ENCODE measurements at regions not wholly inside any gene's neighbourhood (a gene's known extent, or its start where the extent isn't known, plus 50 kb on each side); places are given as distances from the start of the nearest gene placed in this dataset.

GRCh38 chr2:52000151-52000855 lies 968.4 kb upstream of the NRXN1 start:
- no peak for DNase-seq
- Histone ChIP-seq H2BK120ac (ENCODE audit: insufficient read depth, low read length, poor library complexity) (no peak overlapping the region), H2BK12ac (ENCODE audit: low read length) (no peak overlapping the region), H4K91ac (ENCODE audit: low read depth, low read length) (no peak overlapping the region), H3K4ac (ENCODE audit: low read depth, low read length) (no peak overlapping the region), H3K14ac (ENCODE audit: low read length) (no peak overlapping the region), H3K18ac (ENCODE audit: low read length) (no peak overlapping the region), H2AK5ac (ENCODE audit: low read length) (no peak overlapping the region), H3K27me3 (ENCODE audit: insufficient read depth, low read length) (no peaks in the 10 kb centered on the region), H3K79me1 (ENCODE audit: low read length) (no peaks in the 10 kb centered on the region), H3K9me3 (ENCODE audit: insufficient read depth, low read depth, low read length) (peaks cover 2% of the 10 kb centered on the region), H3K27ac (ENCODE audit: low read depth, low read length) (no peak overlapping the region), H2BK5ac (ENCODE audit: low read depth, low read length, poor library complexity) (no peak overlapping the region), H4K12ac (ENCODE audit: low read depth, low read length) (no peak overlapping the region), H3K9ac (ENCODE audit: low read length) (no peak overlapping the region), H3K4me3 (ENCODE audit: low read depth, low read length) (no peak overlapping the region), H3K4me1 (ENCODE audit: control insufficient read depth in 1 of 2, insufficient read depth in 2 of 2, low read length in 2 of 2) (no peaks in the 10 kb centered on the region), H3K79me2 (ENCODE audit: control insufficient read depth, insufficient read depth, low read length, poor library complexity) (no peaks in the 10 kb centered on the region), H4K8ac (ENCODE audit: low read depth, low read length) (no peak overlapping the region), H3K4me2 (ENCODE audit: low read length) (no peak overlapping the region), H3K36me3 (ENCODE audit: control insufficient read depth in 1 of 2, insufficient read depth in 2 of 2, low read length in 2 of 2) (no peaks in the 10 kb centered on the region), H3K23ac (ENCODE audit: low read length) (no peak overlapping the region), H2AFZ (ENCODE audit: insufficient read depth, low read length, poor library complexity) (no peak overlapping the region)
- WGBS (ENCODE audit: extremely low coverage, insufficient coverage, insufficient read length), result no CpG with 5 or more reads among the region's 2 CpGs

- Histone ChIP-seq H3K9ac (ENCODE audit: low read length) (no peak overlapping the region), H3K79me2 (ENCODE audit: control insufficient read depth, insufficient read depth, low read length, poor library complexity) (no peaks in the 10 kb centered on the region), H3K27ac (ENCODE audit: low read depth, low read length) (no peak overlapping the region), H2AK5ac (ENCODE audit: low read length) (no peak overlapping the region), H3K18ac (ENCODE audit: low read length) (no peak overlapping the region), H3K4me3 (ENCODE audit: low read depth, low read length) (no peak overlapping the region), H2BK12ac (ENCODE audit: low read length) (no peak overlapping the region), H3K27me3 (ENCODE audit: insufficient read depth, low read length) (no peaks in the 10 kb centered on the region), H3K79me1 (ENCODE audit: low read length) (no peaks in the 10 kb centered on the region), H3K4me2 (ENCODE audit: low read length) (no peak overlapping the region), H3K36me3 (ENCODE audit: control insufficient read depth in 1 of 2, insufficient read depth in 2 of 2, low read length in 2 of 2) (no peaks in the 10 kb centered on the region), H3K4me1 (ENCODE audit: control insufficient read depth in 1 of 2, insufficient read depth in 2 of 2, low read length in 2 of 2) (no peaks in the 10 kb centered on the region), H4K12ac (ENCODE audit: low read depth, low read length) (no peak overlapping the region), H2BK5ac (ENCODE audit: low read depth, low read length, poor library complexity) (no peak overlapping the region), H3K23ac (ENCODE audit: low read length) (no peak overlapping the region), H4K91ac (ENCODE audit: low read depth, low read length) (no peak overlapping the region), H4K8ac (ENCODE audit: low read depth, low read length) (no peak overlapping the region), H3K9me3 (ENCODE audit: insufficient read depth, low read depth, low read length) (peaks cover 2% of the 10 kb centered on the region), H2AFZ (ENCODE audit: insufficient read depth, low read length, poor library complexity) (no peak overlapping the region), H3K4ac (ENCODE audit: low read depth, low read length) (no peak overlapping the region), H2BK120ac (ENCODE audit: insufficient read depth, low read length, poor library complexity) (no peak overlapping the region), H3K14ac (ENCODE audit: low read length) (no peak overlapping the region)
- DNase-seq, result no peak
- WGBS (ENCODE audit: extremely low coverage, insufficient coverage, insufficient read length), result no CpG with 5 or more reads among the region's 3 CpGs
These were observed 967.0 kb upstream of the NRXN1 start for GRCh38 chr2:51998890-51999289.

GRCh38 chr2:51997571-51997970 lies 965.6 kb upstream of the NRXN1 start:
- Histone ChIP-seq H2AFZ (ENCODE audit: insufficient read depth, low read length, poor library complexity) (no peak overlapping the region), H3K27me3 (ENCODE audit: insufficient read depth, low read length) (no peaks in the 10 kb centered on the region), H3K18ac (ENCODE audit: low read length) (no peak overlapping the region), H3K9me3 (ENCODE audit: insufficient read depth, low read depth, low read length) (peaks cover 2% of the 10 kb centered on the region), H2BK5ac (ENCODE audit: low read depth, low read length, poor library complexity) (no peak overlapping the region), H3K4ac (ENCODE audit: low read depth, low read length) (no peak overlapping the region), H3K4me1 (ENCODE audit: control insufficient read depth in 1 of 2, insufficient read depth in 2 of 2, low read length in 2 of 2) (no peaks in the 10 kb centered on the region), H3K9ac (ENCODE audit: low read length) (no peak overlapping the region), H2BK12ac (ENCODE audit: low read length) (no peak overlapping the region), H3K79me1 (ENCODE audit: low read length) (no peaks in the 10 kb centered on the region), H2AK5ac (ENCODE audit: low read length) (no peak overlapping the region), H3K23ac (ENCODE audit: low read length) (no peak overlapping the region), H3K14ac (ENCODE audit: low read length) (no peak overlapping the region), H4K8ac (ENCODE audit: low read depth, low read length) (no peak overlapping the region), H4K91ac (ENCODE audit: low read depth, low read length) (no peak overlapping the region), H3K36me3 (ENCODE audit: control insufficient read depth in 1 of 2, insufficient read depth in 2 of 2, low read length in 2 of 2) (no peaks in the 10 kb centered on the region), H3K27ac (ENCODE audit: low read depth, low read length) (no peak overlapping the region), H2BK120ac (ENCODE audit: insufficient read depth, low read length, poor library complexity) (no peak overlapping the region), H4K12ac (ENCODE audit: low read depth, low read length) (no peak overlapping the region), H3K79me2 (ENCODE audit: control insufficient read depth, insufficient read depth, low read length, poor library complexity) (no peaks in the 10 kb centered on the region), H3K4me2 (ENCODE audit: low read length) (no peak overlapping the region), H3K4me3 (ENCODE audit: low read depth, low read length) (no peak overlapping the region)
- DNase-seq, result peak in 1 of 2 donors; percentile 2
- no CpG with 5 or more reads among the region's 2 CpGs for WGBS (ENCODE audit: extremely low coverage, insufficient coverage, insufficient read length)

DNA sequence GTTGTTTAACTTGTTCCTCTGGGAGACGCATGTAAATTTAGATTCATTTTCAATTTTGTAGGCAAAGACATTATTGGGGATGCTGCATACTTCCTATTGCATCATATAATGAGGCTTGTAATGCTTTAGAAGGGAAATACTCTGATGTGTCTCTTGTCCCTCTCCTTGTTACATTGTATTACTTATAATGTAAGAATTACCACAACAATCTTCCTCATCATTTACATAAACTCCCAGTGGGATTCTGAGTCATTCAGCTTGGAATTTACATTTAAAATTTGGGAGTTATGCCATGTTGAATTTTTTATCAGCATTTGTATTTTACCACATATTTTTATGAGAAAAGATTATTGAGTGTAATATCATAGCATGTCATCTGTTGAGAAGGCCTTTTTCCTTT lies 963.4 kb upstream of the NRXN1 start:
- no peaks in the 10 kb centered on the region for H3K79me1 ChIP-seq (ENCODE audit: low read length)
- no CpG with 5 or more reads among the region's 1 CpG for WGBS (ENCODE audit: extremely low coverage, insufficient coverage, insufficient read length)
- H3K27me3 ChIP-seq (ENCODE audit: insufficient read depth, low read length), result no peaks in the 10 kb centered on the region
- H3K23ac ChIP-seq (ENCODE audit: low read length), result no peak overlapping the region
- H2AFZ ChIP-seq (ENCODE audit: insufficient read depth, low read length, poor library complexity), result no peak overlapping the region
- H4K12ac ChIP-seq (ENCODE audit: low read depth, low read length), result no peak overlapping the region
- H3K14ac ChIP-seq (ENCODE audit: low read length), result no peak overlapping the region
- no peak overlapping the region for H3K27ac ChIP-seq (ENCODE audit: low read depth, low read length)
- no peak overlapping the region for H3K4me2 ChIP-seq (ENCODE audit: low read length)
- no peaks in the 10 kb centered on the region for H3K36me3 ChIP-seq (ENCODE audit: control insufficient read depth in 1 of 2, insufficient read depth in 2 of 2, low read length in 2 of 2)
- no peak overlapping the region for H4K91ac ChIP-seq (ENCODE audit: low read depth, low read length)
- no peak overlapping the region for H4K8ac ChIP-seq (ENCODE audit: low read depth, low read length)
- H3K79me2 ChIP-seq (ENCODE audit: control insufficient read depth, insufficient read depth, low read length, poor library complexity), result no peaks in the 10 kb centered on the region
- H3K9ac ChIP-seq (ENCODE audit: low read length), result no peak overlapping the region
- no peak overlapping the region for H2BK5ac ChIP-seq (ENCODE audit: low read depth, low read length, poor library complexity)
- no peak overlapping the region for H2BK12ac ChIP-seq (ENCODE audit: low read length)
- H2AK5ac ChIP-seq (ENCODE audit: low read length), result no peak overlapping the region
- H3K4ac ChIP-seq (ENCODE audit: low read depth, low read length), result no peak overlapping the region
- DNase-seq, result no peak
- no peak overlapping the region for H3K4me3 ChIP-seq (ENCODE audit: low read depth, low read length)
- no peak overlapping the region for H2BK120ac ChIP-seq (ENCODE audit: insufficient read depth, low read length, poor library complexity)
- no peak overlapping the region for H3K18ac ChIP-seq (ENCODE audit: low read length)
- H3K4me1 ChIP-seq (ENCODE audit: control insufficient read depth in 1 of 2, insufficient read depth in 2 of 2, low read length in 2 of 2), result no peaks in the 10 kb centered on the region
- H3K9me3 ChIP-seq (ENCODE audit: insufficient read depth, low read depth, low read length), result peaks cover 2% of the 10 kb centered on the region

All from trophoblast cell (in vitro differentiated cells and primary cell).